CD8-positive, alpha-beta memory T cell (primary cell): ENCODE measurements at regions not wholly inside any gene's neighbourhood (a gene's known extent, or its start where the extent isn't known, plus 50 kb on each side); places are given as distances from the start of the nearest gene placed in this dataset.

Source experiments
- CTCF ChIA-PET: fragments of 350-600 bp; sonication (Branson Sonifier 250); formaldehyde crosslinking; loops from one replicate; lab custom pipeline; 2021; ENCODE audit warnings: antibody characterized with exemption; lab: Charles Lee
- POLR2A ChIA-PET: fragments of 350-600 bp; sonication (Branson Sonifier 250); formaldehyde crosslinking; loops from one replicate; lab custom pipeline; 2021; ENCODE audit warnings: antibody characterized with exemption; lab: Charles Lee
- DNase-seq, 5 donors: peaks; one replicate each; pipeline versions ENCODE4 v3.0.0 to v3.0.0-alpha.2; 2020 to 2022; ENCODE audit warnings: mixed read lengths in 1 of 5
- H3K27ac ChIP-seq: one replicate; pipeline ENCODE4 v1.7.0; 2013; ENCODE audit warnings: low read depth, mild to moderate bottlenecking, low read length, moderate library complexity
- H3K27me3 ChIP-seq: 2 replicates; pipeline ENCODE4 v1.7.0; 2013; ENCODE audit warnings: low read length, mild to moderate bottlenecking; ENCODE audit not compliant: insufficient read depth, poor library complexity, severe bottlenecking
- H3K36me3 ChIP-seq: 2 replicates; pipeline ENCODE4 v1.7.0; 2013; ENCODE audit warnings: mild to moderate bottlenecking, low read length, moderate library complexity; ENCODE audit not compliant: insufficient read depth
- H3K4me1 ChIP-seq: 2 replicates; pipeline ENCODE4 v1.7.0; 2013; ENCODE audit warnings: mild to moderate bottlenecking, low read length, moderate library complexity; ENCODE audit not compliant: insufficient read depth
- H3K4me3 ChIP-seq: 2 replicates; pipeline ENCODE4 v1.7.0; 2013; ENCODE audit warnings: mild to moderate bottlenecking, low read length
- H3K9me3 ChIP-seq: 2 replicates; pipeline ENCODE4 v1.7.0; 2013; ENCODE audit warnings: mild to moderate bottlenecking, low read length
- H3K27ac Mint-ChIP-seq, 8 donors: one replicate each; pipeline ENCODE4 v1.8.0; 2020 to 2021; ENCODE audit warnings: mixed read lengths in 8 of 8, mild to moderate bottlenecking in 6 of 8, inconsistent platforms in 3 of 8, moderate library complexity in 3 of 8
- H3K27me3 Mint-ChIP-seq, 2 donors: one replicate each; pipeline ENCODE4 v1.8.0; 2020 to 2021; ENCODE audit warnings: mixed read lengths in 2 of 2, mild to moderate bottlenecking in 1 of 2, moderate library complexity in 1 of 2
- H3K36me3 Mint-ChIP-seq, 3 donors: one replicate each; pipeline ENCODE4 v1.8.0; 2020 to 2021; ENCODE audit warnings: mixed read lengths in 3 of 3, inconsistent platforms in 1 of 3, mild to moderate bottlenecking in 1 of 3
- H3K4me1 Mint-ChIP-seq, 3 donors: one replicate each; pipeline ENCODE4 v1.8.0; 2020 to 2021; ENCODE audit warnings: mixed read lengths in 3 of 3, inconsistent platforms in 1 of 3, mild to moderate bottlenecking in 1 of 3
- H3K4me3 Mint-ChIP-seq, 7 donors: one replicate each; pipeline ENCODE4 v1.8.0; 2020 to 2021; ENCODE audit warnings: mixed read lengths in 7 of 7, mild to moderate bottlenecking in 6 of 7, moderate library complexity in 4 of 7, inconsistent platforms in 2 of 7
- H3K9me3 Mint-ChIP-seq, 5 donors: one replicate each; pipeline ENCODE4 v1.8.0; 2020 to 2022; ENCODE audit warnings: mixed read lengths in 5 of 5, mild to moderate bottlenecking in 3 of 5, moderate library complexity in 2 of 5, inconsistent platforms in 1 of 5

DNA sequence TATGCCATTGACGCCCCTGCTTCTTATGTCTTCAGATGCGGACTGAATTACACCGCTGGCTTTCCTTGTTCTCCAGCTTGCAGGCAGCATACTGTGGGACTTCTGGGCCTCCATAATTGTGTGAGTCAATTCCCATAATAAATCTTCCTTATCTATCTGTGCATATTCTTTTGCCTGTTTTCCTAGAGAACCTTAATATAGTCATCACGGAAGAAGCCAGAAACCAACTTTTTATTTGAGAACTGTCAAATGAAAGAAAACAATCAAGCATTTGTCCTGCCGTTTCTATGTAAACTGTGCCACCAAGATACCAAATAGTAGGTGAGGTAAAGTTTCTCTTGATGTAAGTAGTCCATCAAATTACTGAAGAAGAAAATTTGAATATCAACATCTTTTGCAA is 51.8 kb upstream of the B3GALNT1 start:
- H3K4me1 ChIP-seq, result no peaks in the 10 kb centered on the region
- Mint-ChIP-seq H3K27ac (no peak overlapping the region), H3K9me3 (no peaks in the 10 kb centered on the region), H3K36me3 (no peaks in the 10 kb centered on the region), H3K27me3 (peaks cover 3 to 6% of the 10 kb centered on the region in 2 donors), H3K4me3 (no peak overlapping the region), H3K4me1 (no peaks in the 10 kb centered on the region)
- no peak overlapping the region for H3K4me3 ChIP-seq
- no peaks in the 10 kb centered on the region for H3K9me3 ChIP-seq
- no peak overlapping the region for H3K27ac ChIP-seq
- ChIA-PET POLR2A (no interaction called here), CTCF (no interaction called here)
- no peaks in the 10 kb centered on the region for H3K27me3 ChIP-seq
- no peaks in the 10 kb centered on the region for H3K36me3 ChIP-seq
- no peak for DNase-seq

- H3K4me1 ChIP-seq, result no peaks in the 10 kb centered on the region
- H3K4me3 Mint-ChIP-seq, result no peak overlapping the region
- H3K36me3 ChIP-seq, result no peaks in the 10 kb centered on the region
- H3K9me3 ChIP-seq, result no peaks in the 10 kb centered on the region
- no peak overlapping the region for H3K4me3 ChIP-seq
- POLR2A ChIA-PET, result no interaction called here
- CTCF ChIA-PET, result no interaction called here
- H3K36me3 Mint-ChIP-seq, result no peaks in the 10 kb centered on the region
- peaks cover 0 to 10% of the 10 kb centered on the region in 2 donors for H3K27me3 Mint-ChIP-seq
- H3K27ac ChIP-seq, result no peak overlapping the region
- H3K9me3 Mint-ChIP-seq, result peaks cover 0 to 13% (median 8%) of the 10 kb centered on the region in 5 donors
- H3K4me1 Mint-ChIP-seq, result no peaks in the 10 kb centered on the region
- H3K27ac Mint-ChIP-seq, result no peak overlapping the region
- H3K27me3 ChIP-seq, result no peaks in the 10 kb centered on the region
- no peak for DNase-seq
Measured at GRCh38 chr3:161161603-161162002, 56.5 kb upstream of the B3GALNT1 start.

GRCh38 chr3:161163297-161163696 is 57.8 kb upstream of the NMD3 start:
- Mint-ChIP-seq H3K27ac (no peak overlapping the region), H3K4me1 (no peaks in the 10 kb centered on the region), H3K4me3 (no peak overlapping the region), H3K27me3 (peaks cover 0 to 10% of the 10 kb centered on the region in 2 donors), H3K9me3 (peaks cover 0 to 13% (median 8%) of the 10 kb centered on the region in 5 donors), H3K36me3 (no peaks in the 10 kb centered on the region)
- no peak for DNase-seq
- Histone ChIP-seq H3K27me3 (no peaks in the 10 kb centered on the region), H3K4me3 (no peak overlapping the region), H3K36me3 (no peaks in the 10 kb centered on the region), H3K27ac (no peak overlapping the region), H3K9me3 (no peaks in the 10 kb centered on the region), H3K4me1 (no peaks in the 10 kb centered on the region)
- POLR2A ChIA-PET, result no interaction called here
- CTCF ChIA-PET, result no interaction called here

DNA sequence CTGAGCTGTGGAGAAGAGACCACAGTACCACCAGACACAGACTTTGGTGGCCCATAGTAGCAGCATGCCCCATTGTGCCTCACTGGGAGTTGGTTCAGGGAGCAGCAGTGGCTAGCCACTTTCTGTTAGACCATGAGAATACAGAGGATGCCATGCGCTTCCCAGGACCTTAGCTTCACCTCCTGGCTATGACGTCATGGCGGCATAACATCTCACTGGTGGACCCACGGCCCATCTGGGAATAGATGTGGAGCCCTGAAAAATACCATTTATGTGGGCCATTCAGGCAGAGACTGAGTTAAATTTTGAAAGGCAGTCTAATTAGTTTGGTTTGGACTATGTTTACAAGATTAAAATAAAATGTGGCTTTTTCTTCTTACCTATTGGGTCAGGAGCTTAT is 55.1 kb upstream of the NMD3 start:
- Mint-ChIP-seq H3K4me1 (no peaks in the 10 kb centered on the region), H3K36me3 (no peaks in the 10 kb centered on the region), H3K27ac (no peak overlapping the region), H3K9me3 (peaks cover 0 to 13% (median 8%) of the 10 kb centered on the region in 5 donors), H3K4me3 (no peak overlapping the region), H3K27me3 (peaks cover 0 to 5% of the 10 kb centered on the region in 2 donors)
- CTCF ChIA-PET, result interaction anchor here (0.8 kb wide), 1 partner anchor 12 kb away, joined by 3 read pairs; no protein-coding TSS in a partner anchor
- H3K27ac ChIP-seq, result no peak overlapping the region
- no peaks in the 10 kb centered on the region for H3K4me1 ChIP-seq
- no peaks in the 10 kb centered on the region for H3K27me3 ChIP-seq
- no peaks in the 10 kb centered on the region for H3K9me3 ChIP-seq
- no peaks in the 10 kb centered on the region for H3K36me3 ChIP-seq
- H3K4me3 ChIP-seq, result no peak overlapping the region
- DNase-seq, result no peak
- POLR2A ChIA-PET, result no interaction called here

- Mint-ChIP-seq H3K9me3 (peaks cover 0 to 5% (median 4%) of the 10 kb centered on the region in 5 donors), H3K4me3 (no peak overlapping the region), H3K27me3 (peaks cover 4 to 20% of the 10 kb centered on the region in 2 donors), H3K36me3 (no peaks in the 10 kb centered on the region), H3K27ac (no peak overlapping the region), H3K4me1 (no peaks in the 10 kb centered on the region)
- H3K27me3 ChIP-seq, result no peaks in the 10 kb centered on the region
- H3K4me1 ChIP-seq, result no peaks in the 10 kb centered on the region
- no peaks in the 10 kb centered on the region for H3K36me3 ChIP-seq
- H3K27ac ChIP-seq, result no peak overlapping the region
- POLR2A ChIA-PET, result no interaction called here
- no peaks in the 10 kb centered on the region for H3K9me3 ChIP-seq
- DNase-seq, result no peak
- CTCF ChIA-PET, result no interaction called here
- no peak overlapping the region for H3K4me3 ChIP-seq
Measured at GRCh38 chr3:161171113-161171512, 50.0 kb upstream of the NMD3 start.
